Colonic mucosa (tissue), 4 donors: ENCODE measurements at regions not wholly inside any gene's neighbourhood (a gene's known extent, or its start where the extent isn't known, plus 50 kb on each side); places are given as distances from the start of the nearest gene placed in this dataset.

Source experiments
- DNase-seq: peaks from one replicate; pipeline ENCODE4 v3.0.0-alpha.2; 2020
- H3K27ac ChIP-seq: fragments of 200-600 bp; one replicate; pipeline ENCODE4 v1.8.0; 2021
- H3K27me3 ChIP-seq: fragments of 200-600 bp; one replicate; pipeline ENCODE4 v1.8.0; 2021
- H3K36me3 ChIP-seq: fragments of 200-600 bp; one replicate; pipeline ENCODE4 v1.8.0; 2021
- H3K4me1 ChIP-seq: fragments of 200-600 bp; one replicate; pipeline ENCODE4 v1.8.0; 2021; ENCODE audit warnings: mild to moderate bottlenecking
- H3K4me3 ChIP-seq: fragments of 200-600 bp; one replicate; pipeline ENCODE4 v1.8.0; 2021
- H3K9ac ChIP-seq, 2 donors: one replicate each; pipeline ENCODE4 v1.7.0; 2013; ENCODE audit warnings: control low read depth in 2 of 2, low read depth in 2 of 2, low read length in 2 of 2
- H3K9me3 ChIP-seq: fragments of 200-600 bp; one replicate; pipeline ENCODE4 v1.8.0; 2021
- CTCF ChIP-seq: fragments of 200-600 bp; IDR thresholded peaks from one replicate; pipeline ENCODE4 v1.8.0; 2022; ENCODE audit warnings: antibody characterized with exemption, mild to moderate bottlenecking
- intact Hi-C: fragments of 100-400 bp; cut with DNase I; formaldehyde crosslinking; loops from one replicate; pipeline ENCODE4 v1.14.1; 2022
- donor health status: healthy.
- donor health status: DM: no; HTN: no; CAD: no.
- donor health status: DM: no; HTN: no; CAD: no.

GRCh38 chr4:177611974-177612664 is 169.9 kb upstream of the AGA start:
- intact Hi-C loops = no loop called here
- Histone ChIP-seq H3K9me3 (no peaks in the 10 kb centered on the region), H3K27ac (no peak overlapping the region), H3K4me1 (no peaks in the 10 kb centered on the region), H3K36me3 (no peaks in the 10 kb centered on the region), H3K27me3 (no peaks in the 10 kb centered on the region), H3K9ac (no peak overlapping the region), H3K4me3 (no peak overlapping the region)
- no peak for DNase-seq
- no peak for TF ChIP-seq CTCF

GRCh38 chr4:177612684-177613083 is 170.4 kb upstream of the AGA start:
- intact Hi-C loops = no loop called here
- TF ChIP-seq CTCF = no peak
- Histone ChIP-seq H3K27ac (no peak overlapping the region), H3K9me3 (no peaks in the 10 kb centered on the region), H3K4me3 (no peak overlapping the region), H3K9ac (no peak overlapping the region), H3K27me3 (no peaks in the 10 kb centered on the region), H3K4me1 (no peaks in the 10 kb centered on the region), H3K36me3 (no peaks in the 10 kb centered on the region)
- no peak for DNase-seq

- H3K4me3 ChIP-seq = no peak overlapping the region
- DNase-seq = no peak
- H3K4me1 ChIP-seq = no peaks in the 10 kb centered on the region
- H3K27me3 ChIP-seq = no peaks in the 10 kb centered on the region
- no peak for TF ChIP-seq CTCF
- H3K27ac ChIP-seq = no peak overlapping the region
- H3K36me3 ChIP-seq = no peaks in the 10 kb centered on the region
- intact Hi-C loops = no loop called here
- H3K9ac ChIP-seq = no peak overlapping the region
- H3K9me3 ChIP-seq = no peaks in the 10 kb centered on the region
Observed at GRCh38 chr4:177632481-177632880, 190.2 kb upstream of the AGA start.

GRCh38 chr4:177638871-177639270 is 196.6 kb upstream of the AGA start:
- Histone ChIP-seq H3K9me3 (no peaks in the 10 kb centered on the region), H3K36me3 (no peaks in the 10 kb centered on the region), H3K27ac (no peak overlapping the region), H3K4me3 (no peak overlapping the region), H3K9ac (no peak overlapping the region), H3K27me3 (no peaks in the 10 kb centered on the region), H3K4me1 (no peaks in the 10 kb centered on the region)
- no peak for TF ChIP-seq CTCF
- intact Hi-C loops = no loop called here
- no peak for DNase-seq

- intact Hi-C loops = no loop called here
- no peak for TF ChIP-seq CTCF
- no peak overlapping the region for H3K27ac ChIP-seq
- no peaks in the 10 kb centered on the region for H3K36me3 ChIP-seq
- no peaks in the 10 kb centered on the region for H3K9me3 ChIP-seq
- H3K27me3 ChIP-seq = no peaks in the 10 kb centered on the region
- H3K4me3 ChIP-seq = no peak overlapping the region
- H3K9ac ChIP-seq = no peak overlapping the region
- DNase-seq = no peak
- no peaks in the 10 kb centered on the region for H3K4me1 ChIP-seq
Observed at GRCh38 chr4:177640864-177641263, 198.6 kb upstream of the AGA start.
